ENCODE measurements at regions not wholly inside any gene's neighbourhood (a gene's known extent, or its start where the extent isn't known, plus 50 kb on each side); places are given as distances from the start of the nearest gene placed in this dataset.

DNA sequence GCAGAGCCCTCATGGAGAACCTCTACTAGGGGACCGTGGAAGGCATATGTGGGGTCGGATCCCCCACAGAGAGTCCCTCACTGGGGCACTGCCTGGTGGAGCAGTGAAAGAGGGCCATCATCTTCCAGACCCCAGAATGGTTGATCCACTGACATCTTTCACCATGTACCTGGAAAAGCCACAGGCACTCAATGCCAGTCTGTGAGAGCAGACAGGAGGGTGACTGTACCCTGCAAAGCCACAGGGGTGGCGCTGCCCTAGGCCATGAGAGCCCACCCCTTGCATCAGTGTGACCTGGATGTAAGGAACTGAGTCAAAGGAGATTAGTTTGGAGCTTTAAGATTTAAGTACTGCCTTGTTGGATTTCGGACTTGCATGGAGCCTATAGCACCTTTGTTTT, 1276.7 kb upstream of the PRMT6 start:
- Histone ChIP-seq H2AFZ (ENCODE audit: low read depth, low read length) (no peak overlapping the region), H3K9ac (ENCODE audit: low read length) (no peak overlapping the region), H3K27me3 (ENCODE audit: low read depth, low read length) (no peaks in the 10 kb centered on the region), H3K9me3 (ENCODE audit: insufficient read depth, low read length) (no peaks in the 10 kb centered on the region), H3K27ac (ENCODE audit: low read length) (no peak overlapping the region), H3K36me3 (replicated peaks; ENCODE audit: low read depth, low read length) (no peaks in the 10 kb centered on the region), H4K20me1 (ENCODE audit: insufficient read depth, low read length) (no peaks in the 10 kb centered on the region), H3K79me2 (ENCODE audit: low read length) (no peaks in the 10 kb centered on the region), H3K4me3 (ENCODE audit: low read length) (no peak overlapping the region), H3K4me2 (ENCODE audit: low read length) (no peak overlapping the region), H3K4me1 (ENCODE audit: low read length) (no peaks in the 10 kb centered on the region)
- TF ChIP-seq EZH2phosphoT487 (IDR thresholded peaks at IDR 0.05; ENCODE audit: low read depth), result no peak
- TF ChIP-seq, protein P1, sequence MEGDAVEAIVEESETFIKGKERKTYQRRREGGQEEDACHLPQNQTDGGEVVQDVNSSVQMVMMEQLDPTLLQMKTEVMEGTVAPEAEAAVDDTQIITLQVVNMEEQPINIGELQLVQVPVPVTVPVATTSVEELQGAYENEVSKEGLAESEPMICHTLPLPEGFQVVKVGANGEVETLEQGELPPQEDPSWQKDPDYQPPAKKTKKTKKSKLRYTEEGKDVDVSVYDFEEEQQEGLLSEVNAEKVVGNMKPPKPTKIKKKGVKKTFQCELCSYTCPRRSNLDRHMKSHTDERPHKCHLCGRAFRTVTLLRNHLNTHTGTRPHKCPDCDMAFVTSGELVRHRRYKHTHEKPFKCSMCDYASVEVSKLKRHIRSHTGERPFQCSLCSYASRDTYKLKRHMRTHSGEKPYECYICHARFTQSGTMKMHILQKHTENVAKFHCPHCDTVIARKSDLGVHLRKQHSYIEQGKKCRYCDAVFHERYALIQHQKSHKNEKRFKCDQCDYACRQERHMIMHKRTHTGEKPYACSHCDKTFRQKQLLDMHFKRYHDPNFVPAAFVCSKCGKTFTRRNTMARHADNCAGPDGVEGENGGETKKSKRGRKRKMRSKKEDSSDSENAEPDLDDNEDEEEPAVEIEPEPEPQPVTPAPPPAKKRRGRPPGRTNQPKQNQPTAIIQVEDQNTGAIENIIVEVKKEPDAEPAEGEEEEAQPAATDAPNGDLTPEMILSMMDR (IDR thresholded peaks at IDR 0.05; ENCODE audit: low read depth, low read length), result no peak

DNA sequence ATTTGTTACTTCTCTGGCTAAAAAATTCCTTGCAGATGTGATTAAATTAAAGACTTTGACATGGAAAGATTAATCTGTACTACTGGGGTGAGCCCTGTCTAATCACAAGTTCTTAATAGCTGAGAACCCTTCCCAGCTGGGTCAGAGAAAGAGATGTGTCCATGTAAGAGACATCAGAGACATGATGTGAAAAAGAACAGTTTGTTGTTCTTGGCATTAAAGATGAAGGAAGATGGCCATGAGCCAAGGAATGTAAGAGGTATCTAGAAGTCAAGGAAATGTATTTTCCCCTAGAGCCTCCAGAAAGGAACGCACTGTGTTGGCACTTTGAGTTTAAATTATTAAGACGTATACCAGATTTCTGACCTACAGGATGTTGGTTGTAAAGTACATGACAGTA, 1271.5 kb upstream of the PRMT6 start:
- H3K4me1 ChIP-seq (ENCODE audit: low read length), result no peaks in the 10 kb centered on the region
- H3K4me3 ChIP-seq (ENCODE audit: low read length), result no peak overlapping the region

DNA sequence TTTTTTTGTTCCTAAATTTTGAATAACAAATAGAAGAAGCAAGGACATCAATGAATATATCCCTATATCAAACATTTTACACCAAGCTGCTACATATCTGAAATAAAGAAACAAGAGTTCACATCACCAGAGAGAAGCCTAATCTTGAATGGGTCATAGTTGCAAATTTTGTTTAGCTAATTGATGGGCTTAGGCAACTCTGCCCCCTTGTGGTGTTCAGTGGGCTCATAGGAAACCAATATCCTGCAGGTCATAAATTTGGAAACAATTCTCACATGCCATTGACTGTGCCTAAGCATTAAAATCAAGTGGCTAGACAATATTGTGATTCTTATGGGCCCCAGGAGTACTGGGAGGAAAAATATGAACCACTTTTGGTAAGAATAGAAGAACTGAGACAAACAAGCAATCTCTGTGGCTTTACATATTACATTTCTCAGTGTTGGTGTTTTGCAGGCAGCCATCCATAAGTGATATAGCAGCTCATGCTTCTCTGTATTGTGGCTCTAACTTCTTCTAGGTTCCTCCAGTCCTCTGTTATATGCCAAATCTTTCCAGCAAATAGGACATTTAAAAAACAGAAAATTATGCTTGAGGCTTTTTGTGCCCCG, 1262.8 kb upstream of the PRMT6 start:
- Histone ChIP-seq H3K4me3 (ENCODE audit: low read length) (peak overlapping the region; percentile 33), H3K4me1 (ENCODE audit: low read length) (peaks cover 25% of the 10 kb centered on the region), H3K9ac (ENCODE audit: low read length) (peak overlapping the region; percentile 9), H3K27me3 (ENCODE audit: low read depth, low read length) (no peaks in the 10 kb centered on the region), H3K36me3 (replicated peaks; ENCODE audit: low read depth, low read length) (no peaks in the 10 kb centered on the region), H2AFZ (ENCODE audit: low read depth, low read length) (peak overlapping the region; percentile 22; the same call in 1 of the 2 replicates), H3K79me2 (ENCODE audit: low read length) (no peaks in the 10 kb centered on the region), H4K20me1 (ENCODE audit: insufficient read depth, low read length) (no peaks in the 10 kb centered on the region), H3K27ac (ENCODE audit: low read length) (peak overlapping the region; percentile 84), H3K9me3 (ENCODE audit: insufficient read depth, low read length) (no peaks in the 10 kb centered on the region), H3K4me2 (ENCODE audit: low read length) (peak overlapping the region; percentile 62)
- no peak for TF ChIP-seq EZH2phosphoT487 (IDR thresholded peaks at IDR 0.05; ENCODE audit: low read depth)
- TF ChIP-seq, protein P1 (IDR thresholded peaks at IDR 0.05; ENCODE audit: low read depth, low read length), result peak; percentile 81

More for the DNA sequence above, 1271.5 kb upstream of the PRMT6 start:
- Histone ChIP-seq H3K36me3 (replicated peaks; ENCODE audit: low read depth, low read length) (no peaks in the 10 kb centered on the region), H3K4me2 (ENCODE audit: low read length) (no peak overlapping the region), H3K9ac (ENCODE audit: low read length) (no peak overlapping the region), H3K27me3 (ENCODE audit: low read depth, low read length) (no peaks in the 10 kb centered on the region), H4K20me1 (ENCODE audit: insufficient read depth, low read length) (no peaks in the 10 kb centered on the region), H3K9me3 (ENCODE audit: insufficient read depth, low read length) (no peaks in the 10 kb centered on the region), H2AFZ (ENCODE audit: low read depth, low read length) (no peak overlapping the region), H3K27ac (ENCODE audit: low read length) (no peak overlapping the region), H3K79me2 (ENCODE audit: low read length) (no peaks in the 10 kb centered on the region)
- no peak for TF ChIP-seq EZH2phosphoT487 (IDR thresholded peaks at IDR 0.05; ENCODE audit: low read depth)
- TF ChIP-seq, protein P1 (IDR thresholded peaks at IDR 0.05; ENCODE audit: low read depth, low read length), result no peak

DNA sequence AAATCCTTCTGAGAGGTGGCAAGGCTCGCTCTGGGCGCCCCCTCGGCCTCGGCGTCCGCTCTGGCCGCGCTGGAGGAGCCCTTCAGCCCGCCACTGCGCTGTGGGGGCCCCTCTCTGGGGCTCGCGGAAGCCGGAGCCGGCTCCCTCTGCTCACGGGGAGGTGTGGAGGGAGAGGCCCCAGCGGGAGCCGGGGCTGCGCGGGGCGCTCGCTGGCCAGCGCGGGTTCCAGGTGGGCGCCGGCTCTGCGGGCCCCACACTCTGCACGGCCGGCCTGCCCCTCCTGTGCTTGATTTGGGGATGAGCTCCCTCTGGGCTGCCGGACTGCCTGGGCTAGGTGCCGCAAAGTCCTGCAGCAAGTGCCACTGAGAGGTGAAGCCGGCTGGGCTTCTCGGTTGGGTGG, 1260.7 kb upstream of the PRMT6 start:
- no peaks in the 10 kb centered on the region for H3K79me2 ChIP-seq (ENCODE audit: low read length)
- no peak overlapping the region for H3K9ac ChIP-seq (ENCODE audit: low read length)
- H4K20me1 ChIP-seq (ENCODE audit: insufficient read depth, low read length), result no peaks in the 10 kb centered on the region
- no peak overlapping the region for H2AFZ ChIP-seq (ENCODE audit: low read depth, low read length)
- no peak overlapping the region for H3K27ac ChIP-seq (ENCODE audit: low read length)
- H3K27me3 ChIP-seq (ENCODE audit: low read depth, low read length), result no peaks in the 10 kb centered on the region
- H3K4me1 ChIP-seq (ENCODE audit: low read length), result peaks cover 25% of the 10 kb centered on the region
- no peak overlapping the region for H3K4me2 ChIP-seq (ENCODE audit: low read length)
- no peak overlapping the region for H3K4me3 ChIP-seq (ENCODE audit: low read length)
- TF ChIP-seq, protein P1 (IDR thresholded peaks at IDR 0.05; ENCODE audit: low read depth, low read length), result no peak
- no peak for TF ChIP-seq EZH2phosphoT487 (IDR thresholded peaks at IDR 0.05; ENCODE audit: low read depth)
- no peaks in the 10 kb centered on the region for H3K9me3 ChIP-seq (ENCODE audit: insufficient read depth, low read length)
- no peaks in the 10 kb centered on the region for H3K36me3 ChIP-seq (replicated peaks; ENCODE audit: low read depth, low read length)

All from OCI-LY3 (cell line).